T-cell (primary cell): ENCODE measurements at regions not wholly inside any gene's neighbourhood (a gene's known extent, or its start where the extent isn't known, plus 50 kb on each side); places are given as distances from the start of the nearest gene placed in this dataset.

ENCODE experiments used
- ATAC-seq, 4 experiments: fragments of 200-7000 bp in 3 of 4; fragments of 150-1000 bp in 1 of 4; cut with Tn5 transposase; replicated peaks in 1 of 4; 1 replicate in 3 of 4; 2 replicates in 1 of 4; pipeline ENCODE4 v1.10.0; 2021; ENCODE audit warnings: moderate library complexity in 3 of 4, mild to moderate bottlenecking in 2 of 4, moderate number of reproducible peaks in 1 of 4
- CTCF ChIA-PET, 2 donors: fragments of 300-600 bp; sonication (Branson Sonifier 250); formaldehyde crosslinking; loops; one replicate each; lab custom pipeline; 2022; ENCODE audit warnings: antibody characterized with exemption in 2 of 2; lab: Charles Lee
- POLR2A ChIA-PET, 2 donors: fragments of 300-600 bp; sonication (Branson Sonifier 250); formaldehyde crosslinking; loops; one replicate each; lab custom pipeline; 2022; ENCODE audit warnings: antibody characterized with exemption in 2 of 2; lab: Charles Lee
- DNase-seq, 35 experiments: peaks; one replicate each; pipeline versions ENCODE4 v3.0.0 to v3.0.0-alpha.2; 2013 to 2023
- H3K27ac ChIP-seq: one replicate; pipeline ENCODE4 v1.5.1; 2013; ENCODE audit warnings: low read length
- H3K27me3 ChIP-seq, 2 experiments: replicated peaks in 1 of 2; 1 replicate in 1 of 2; 2 replicates in 1 of 2; pipeline versions ENCODE4 v1.6.1 to v1.7.0; 2013; ENCODE audit warnings: low read length in 1 of 2, mixed read lengths in 1 of 2; ENCODE audit not compliant: control insufficient read depth in 2 of 2, insufficient read depth in 2 of 2; ENCODE audit errors: extremely low read depth in 1 of 2
- H3K36me3 ChIP-seq, 2 donors: 1 replicate in 1 of 2; 2 replicates in 1 of 2; pipeline versions ENCODE4 v1.6.1 to v1.7.0; 2013; ENCODE audit warnings: low read length in 1 of 2; ENCODE audit not compliant: control insufficient read depth in 2 of 2, insufficient read depth in 1 of 2; ENCODE audit errors: extremely low read depth in 1 of 2
- H3K4me1 ChIP-seq, 2 experiments: 1 replicate in 1 of 2; 2 replicates in 1 of 2; pipeline versions ENCODE4 v1.6.1 to v1.7.0; 2013; ENCODE audit warnings: low read length in 2 of 2, mixed read lengths in 1 of 2; ENCODE audit not compliant: insufficient read depth in 2 of 2, control insufficient read depth in 1 of 2; ENCODE audit errors: extremely low read depth in 1 of 2
- H3K4me3 ChIP-seq, 2 donors: 1 replicate in 1 of 2; 2 replicates in 1 of 2; pipeline versions ENCODE4 v1.5.1 to v1.7.0; 2013; ENCODE audit warnings: mild to moderate bottlenecking in 2 of 2, low read length in 1 of 2, moderate library complexity in 1 of 2; ENCODE audit not compliant: control insufficient read depth in 1 of 2; ENCODE audit errors: extremely low read depth in 1 of 2
- H3K9me3 ChIP-seq: 2 replicates; pipeline ENCODE4 v1.7.0; 2013
- H3K27ac Mint-ChIP-seq, 2 donors: one replicate each; pipeline ENCODE4 v1.8.0; 2020 to 2021; ENCODE audit warnings: mild to moderate bottlenecking in 2 of 2, mixed read lengths in 2 of 2
- H3K27me3 Mint-ChIP-seq, 2 donors: one replicate each; pipeline ENCODE4 v1.8.0; 2021 to 2022; ENCODE audit warnings: mixed read lengths in 2 of 2
- H3K36me3 Mint-ChIP-seq: one replicate; pipeline ENCODE4 v1.8.0; 2021; ENCODE audit warnings: mixed read lengths
- H3K4me1 Mint-ChIP-seq, 3 donors: one replicate each; pipeline ENCODE4 v1.8.0; 2020 to 2022; ENCODE audit warnings: mixed read lengths in 3 of 3, mild to moderate bottlenecking in 1 of 3
- H3K4me3 Mint-ChIP-seq, 3 donors: one replicate each; pipeline ENCODE4 v1.8.0; 2020 to 2022; ENCODE audit warnings: mild to moderate bottlenecking in 3 of 3, mixed read lengths in 3 of 3, moderate library complexity in 3 of 3
- H3K9me3 Mint-ChIP-seq, 3 donors: one replicate each; pipeline ENCODE4 v1.8.0; 2020 to 2022; ENCODE audit warnings: mixed read lengths in 3 of 3
- WGBS: methylation state at CpG from one replicate; pipeline ENCODE4 v1.1.5; 2013; ENCODE audit warnings: missing lambda C conversion rate; ENCODE audit not compliant: insufficient coverage; 5-methylcytosine and 5-hydroxymethylcytosine counted together

DNA sequence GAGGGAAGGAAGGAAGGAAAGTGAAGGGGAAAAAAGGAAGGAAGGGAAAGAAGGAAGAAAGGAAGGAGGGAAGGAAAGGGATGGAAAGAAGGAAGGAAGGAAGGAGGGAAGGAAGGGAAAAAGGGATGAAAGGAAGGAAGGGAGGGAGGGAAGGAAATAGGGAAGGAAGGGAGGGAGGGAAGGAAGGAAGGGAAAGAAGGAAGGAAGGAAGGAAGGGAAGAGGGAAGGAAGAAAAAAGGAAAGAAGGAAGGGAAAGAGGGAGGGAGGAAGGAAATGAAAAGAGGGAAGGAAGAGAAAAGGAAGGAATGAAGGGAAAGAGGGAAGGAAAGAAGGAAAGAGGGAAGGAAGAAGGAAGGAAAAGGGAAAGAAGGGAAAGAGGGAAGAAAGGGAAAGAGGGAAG, 136.9 kb downstream of the BARX1 start:
- Histone ChIP-seq H3K4me3 (no peak overlapping the region), H3K36me3 (no peaks in the 10 kb centered on the region), H3K27me3 (peaks cover 0 to 34% of the 10 kb centered on the region in 2 experiments), H3K4me1 (no peaks in the 10 kb centered on the region), H3K9me3 (no peaks in the 10 kb centered on the region), H3K27ac (no peak overlapping the region)
- Mint-ChIP-seq H3K4me1 (no peaks in the 10 kb centered on the region), H3K4me3 (no peak overlapping the region), H3K36me3 (no peaks in the 10 kb centered on the region), H3K9me3 (no peaks in the 10 kb centered on the region), H3K27ac (no peak overlapping the region), H3K27me3 (peaks cover 52 to 72% of the 10 kb centered on the region in 2 donors)
- ATAC-seq: no peak
- CTCF ChIA-PET: no interaction called here
- DNase-seq: no peak
- POLR2A ChIA-PET: no interaction called here

DNA sequence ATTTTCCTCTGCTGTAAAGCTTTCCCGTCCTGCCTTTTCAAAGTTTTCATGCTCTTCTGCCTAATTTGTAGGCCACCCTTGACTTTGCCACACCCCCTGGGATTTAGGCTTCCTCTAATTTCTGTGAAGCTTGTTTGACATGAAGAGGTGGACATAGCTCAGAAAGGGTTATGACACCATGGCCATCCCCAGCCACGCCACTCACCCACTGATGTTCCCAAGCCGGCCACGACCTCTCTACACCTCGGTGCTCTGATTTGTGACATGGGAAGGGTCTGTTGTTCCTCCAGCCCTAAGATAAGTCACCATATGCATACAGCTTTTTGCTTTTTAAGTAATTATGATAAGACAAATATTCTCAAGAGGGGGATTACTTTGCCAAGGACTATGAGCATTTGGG, 139.5 kb downstream of the BARX1 start:
- Mint-ChIP-seq H3K4me3 (no peak overlapping the region), H3K4me1 (no peaks in the 10 kb centered on the region), H3K27me3 (peaks cover 37 to 53% of the 10 kb centered on the region in 2 donors), H3K9me3 (no peaks in the 10 kb centered on the region), H3K27ac (no peak overlapping the region), H3K36me3 (no peaks in the 10 kb centered on the region)
- WGBS: 80% methylated on average over 1 of the region's 5 CpGs
- peaks cover 0 to 41% of the 10 kb centered on the region in 2 experiments for H3K27me3 ChIP-seq
- ChIA-PET POLR2A (no interaction called here), CTCF (no interaction called here)
- no peaks in the 10 kb centered on the region for H3K4me1 ChIP-seq
- H3K36me3 ChIP-seq: no peaks in the 10 kb centered on the region
- no peak overlapping the region for H3K4me3 ChIP-seq
- DNase-seq (no peak), ATAC-seq (no peak)
- H3K27ac ChIP-seq: no peak overlapping the region
- no peaks in the 10 kb centered on the region for H3K9me3 ChIP-seq

DNA sequence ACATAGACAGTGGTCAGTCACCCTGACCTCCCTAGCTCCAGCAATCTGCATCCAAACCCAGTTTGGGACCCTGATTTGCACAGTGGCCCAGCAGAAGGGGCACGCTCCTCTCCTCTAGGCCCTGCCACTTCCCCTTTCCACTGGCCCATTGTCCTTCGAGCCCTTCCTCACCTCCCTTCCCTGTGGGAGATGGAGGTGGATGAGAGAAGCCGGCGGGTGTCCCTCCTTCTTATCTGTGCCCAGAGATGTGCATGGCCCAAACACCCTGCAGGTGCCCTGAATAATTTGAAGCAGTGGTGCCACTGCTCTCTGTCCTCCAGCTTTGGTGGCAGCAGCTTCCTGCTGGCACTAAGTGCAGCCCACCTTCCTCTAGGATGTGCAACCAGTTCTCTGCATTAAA, 140.0 kb downstream of the BARX1 start:
- no peak for DNase-seq
- no peaks in the 10 kb centered on the region for H3K9me3 Mint-ChIP-seq
- ChIA-PET CTCF (interaction anchor here in 1 of 2 donors (0.7 kb wide), 1 partner anchor 18 kb away, joined by 3 read pairs; no protein-coding TSS in a partner anchor), POLR2A (no interaction called here)
- no peaks in the 10 kb centered on the region for H3K36me3 Mint-ChIP-seq
- no peaks in the 10 kb centered on the region for H3K36me3 ChIP-seq
- no peak overlapping the region for H3K27ac Mint-ChIP-seq
- WGBS: no CpG with 5 or more reads among the region's 4 CpGs
- no peaks in the 10 kb centered on the region for H3K4me1 Mint-ChIP-seq
- no peak overlapping the region for H3K27ac ChIP-seq
- no peak overlapping the region for H3K4me3 Mint-ChIP-seq
- no peak for ATAC-seq
- H3K4me1 ChIP-seq: no peaks in the 10 kb centered on the region
- H3K4me3 ChIP-seq: no peak overlapping the region
- H3K27me3 ChIP-seq: peaks cover 0 to 38% of the 10 kb centered on the region in 2 experiments
- peaks cover 32 to 48% of the 10 kb centered on the region in 2 donors for H3K27me3 Mint-ChIP-seq
- H3K9me3 ChIP-seq: no peaks in the 10 kb centered on the region

DNA sequence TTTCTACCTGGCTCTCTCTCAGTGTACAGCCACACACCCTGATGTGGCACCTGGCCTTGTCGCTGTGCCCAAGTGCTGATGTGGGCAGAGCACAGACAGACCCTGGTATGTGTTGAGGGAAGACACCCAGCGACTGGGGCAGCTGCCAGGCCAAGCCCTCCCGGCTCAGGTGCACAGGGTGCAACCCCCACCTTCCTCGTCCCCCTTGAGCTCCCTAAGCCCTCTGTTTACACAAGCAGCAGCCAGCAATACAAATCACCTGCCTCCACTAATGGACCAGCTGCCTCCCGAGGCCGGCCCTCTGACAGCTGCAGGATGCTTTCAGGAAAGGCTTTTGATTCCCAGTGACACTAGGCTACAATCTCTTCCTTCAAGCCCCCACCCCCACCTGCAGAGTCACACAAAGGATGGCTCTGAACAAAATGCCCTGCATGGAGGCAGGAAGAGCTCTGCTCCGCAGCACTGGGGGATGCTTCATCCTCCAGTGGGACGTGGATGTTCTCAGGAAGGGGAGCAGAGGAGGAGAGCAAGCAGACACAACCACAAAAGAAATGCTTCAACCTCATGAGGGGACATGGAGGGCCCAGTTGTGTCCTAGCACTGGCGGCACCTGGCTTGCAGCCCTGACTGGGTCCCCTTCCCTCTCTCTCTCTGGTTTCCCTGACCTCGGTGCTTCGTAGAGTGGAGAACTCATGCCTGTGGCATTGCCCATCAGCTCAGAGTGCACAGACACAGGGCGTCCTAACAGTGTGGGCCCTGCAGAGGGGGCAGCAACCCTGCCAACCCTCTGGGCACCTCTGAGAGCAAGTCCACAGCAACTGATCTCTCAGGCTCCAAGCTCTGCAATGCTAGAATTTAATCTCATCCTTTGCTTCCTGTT, 140.8 kb downstream of the BARX1 start:
- H3K4me3 ChIP-seq: no peak overlapping the region
- H3K27ac Mint-ChIP-seq: no peak overlapping the region

DNA sequence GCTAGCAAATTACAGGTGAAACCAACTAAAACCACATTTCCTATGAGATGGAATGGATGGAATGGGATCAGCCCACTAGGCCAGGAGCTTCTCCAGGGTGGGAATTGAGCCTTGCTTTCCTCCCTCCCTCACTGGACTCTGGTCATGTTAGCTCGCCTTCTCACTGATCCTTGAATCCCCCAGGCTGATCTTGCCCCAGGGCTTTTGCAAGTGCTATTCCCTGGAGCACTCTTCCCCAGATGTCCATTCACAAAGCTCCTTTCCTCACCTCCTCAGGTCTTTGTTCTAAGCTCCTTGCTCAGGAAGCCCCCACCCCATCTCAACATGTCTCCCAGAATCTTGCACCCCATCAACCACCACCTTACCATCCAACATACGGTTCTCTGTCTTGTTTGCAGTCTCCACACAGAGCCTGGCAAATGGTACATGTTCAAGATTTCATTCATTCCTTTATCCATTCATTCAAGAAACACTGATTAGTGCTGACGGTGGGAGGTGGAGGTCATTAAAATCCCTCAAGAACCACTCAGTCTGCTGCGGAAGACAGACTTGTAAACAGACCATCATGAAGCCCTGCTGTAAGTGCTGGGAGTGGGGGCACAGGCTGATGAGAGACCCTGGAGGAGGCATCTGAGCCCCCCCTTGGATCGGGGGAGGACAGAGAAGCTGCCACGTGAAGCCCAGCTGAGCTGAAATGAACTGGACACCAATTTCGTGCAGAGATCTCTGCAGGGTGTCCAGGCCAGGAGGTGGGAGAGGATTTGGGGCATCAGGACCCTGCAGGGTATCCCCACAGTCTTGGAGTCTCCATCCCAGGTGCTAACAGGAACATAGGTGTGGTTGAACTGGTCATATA, 141.7 kb downstream of the BARX1 start:
- Mint-ChIP-seq H3K4me1 (no peaks in the 10 kb centered on the region), H3K36me3 (no peaks in the 10 kb centered on the region), H3K27me3 (peaks cover 31 to 39% of the 10 kb centered on the region in 2 donors), H3K27ac (no peak overlapping the region), H3K4me3 (no peak overlapping the region), H3K9me3 (no peaks in the 10 kb centered on the region)
- peaks cover 0 to 38% of the 10 kb centered on the region in 2 experiments for H3K27me3 ChIP-seq
- no peak for ATAC-seq
- DNase-seq: no peak
- no peaks in the 10 kb centered on the region for H3K9me3 ChIP-seq
- no peak overlapping the region for H3K4me3 ChIP-seq
- POLR2A ChIA-PET: no interaction called here
- H3K4me1 ChIP-seq: no peaks in the 10 kb centered on the region
- no peak overlapping the region for H3K27ac ChIP-seq
- no peaks in the 10 kb centered on the region for H3K36me3 ChIP-seq
- CTCF ChIA-PET: no interaction called here
- 58% methylated on average over 5 of the region's 7 CpGs for WGBS

More for the DNA sequence above, 140.8 kb downstream of the BARX1 start:
- no peaks in the 10 kb centered on the region for H3K36me3 Mint-ChIP-seq
- ATAC-seq (no peak), DNase-seq (peak in 1 of 35 experiments; percentile 2)
- H3K27ac ChIP-seq: no peak overlapping the region
- ChIA-PET POLR2A (no interaction called here), CTCF (interaction anchor here in 1 of 2 donors (0.7 kb wide), 1 partner anchor 19 kb away, joined by 3 read pairs; no protein-coding TSS in a partner anchor)
- H3K9me3 ChIP-seq: no peaks in the 10 kb centered on the region
- no peaks in the 10 kb centered on the region for H3K4me1 Mint-ChIP-seq
- H3K4me1 ChIP-seq: no peaks in the 10 kb centered on the region
- no peaks in the 10 kb centered on the region for H3K9me3 Mint-ChIP-seq
- peaks cover 30 to 44% of the 10 kb centered on the region in 2 donors for H3K27me3 Mint-ChIP-seq
- H3K27me3 ChIP-seq: peaks cover 0 to 43% of the 10 kb centered on the region in 2 experiments
- WGBS: 34% methylated on average over 7 of the region's 12 CpGs
- H3K4me3 Mint-ChIP-seq: no peak overlapping the region
- no peaks in the 10 kb centered on the region for H3K36me3 ChIP-seq

DNA sequence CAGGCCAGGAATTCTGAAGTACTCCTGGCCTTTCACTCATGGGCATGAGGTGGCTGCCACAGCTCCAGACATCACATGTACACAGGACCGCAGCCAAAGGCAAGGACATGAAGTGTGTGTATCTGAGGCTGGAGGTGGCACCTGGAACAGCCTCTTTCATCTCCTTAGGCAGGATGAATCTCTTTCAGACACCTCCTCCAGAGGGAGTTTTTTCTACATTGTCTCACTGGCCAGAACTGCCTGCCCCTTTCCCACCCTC, 142.8 kb downstream of the BARX1 start:
- Histone ChIP-seq H3K27me3 (peaks cover 0 to 46% of the 10 kb centered on the region in 2 experiments), H3K36me3 (no peaks in the 10 kb centered on the region), H3K4me3 (no peak overlapping the region), H3K4me1 (no peaks in the 10 kb centered on the region), H3K27ac (no peak overlapping the region), H3K9me3 (no peaks in the 10 kb centered on the region)
- CTCF ChIA-PET: no interaction called here
- DNase-seq (no peak), ATAC-seq (no peak)
- Mint-ChIP-seq H3K36me3 (no peaks in the 10 kb centered on the region), H3K27me3 (peaks cover 30 to 31% of the 10 kb centered on the region in 2 donors), H3K4me3 (no peak overlapping the region), H3K4me1 (no peaks in the 10 kb centered on the region), H3K27ac (no peak overlapping the region), H3K9me3 (no peaks in the 10 kb centered on the region)
- POLR2A ChIA-PET: no interaction called here
- no CpG with 5 or more reads among the region's 1 CpG for WGBS
